ENCODE measurements at regions not wholly inside any gene's neighbourhood (a gene's known extent, or its start where the extent isn't known, plus 50 kb on each side); places are given as distances from the start of the nearest gene placed in this dataset.
"Not testable (repeated sequence)": the region's sequence is repeated elsewhere in the genome, so short reads cannot be mapped to it uniquely, and the experiment has no call there.

DNA sequence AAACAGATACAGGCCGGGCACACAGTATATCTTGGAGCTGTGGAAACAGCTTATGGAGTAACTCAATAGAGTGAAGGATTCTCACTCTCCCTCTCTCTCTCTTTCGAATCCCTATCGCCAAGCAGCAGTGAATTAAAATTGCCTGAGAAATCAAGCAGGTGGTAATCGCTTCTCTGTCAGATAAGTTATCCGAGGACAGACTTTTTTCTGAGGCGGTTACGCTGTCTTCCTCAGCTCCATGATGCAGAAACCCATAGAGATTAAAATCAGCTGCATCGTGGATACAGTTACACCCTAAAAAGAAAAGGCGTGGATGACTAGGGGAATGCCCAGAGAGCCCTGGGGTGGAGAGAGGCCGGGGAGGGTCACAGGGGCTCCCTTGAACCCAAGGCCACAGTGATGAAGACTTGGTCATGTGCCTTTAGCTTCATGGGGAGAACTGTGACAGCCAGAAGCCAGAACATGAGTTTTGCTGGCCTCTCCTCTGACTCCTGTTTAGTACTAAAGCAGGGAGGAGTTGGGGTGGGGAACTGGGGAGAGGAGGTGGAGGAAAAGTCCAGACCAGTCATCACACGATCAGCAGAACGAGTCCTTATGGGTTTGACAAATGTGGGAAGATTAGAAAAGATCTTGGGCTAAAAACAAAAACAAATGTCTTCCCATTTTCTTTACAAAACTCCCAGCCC lies 138.8 kb upstream of the JARID2 start:
- DNase-seq (ENCODE audit: low read depth) = no peak
- TF ChIP-seq, protein P1, sequence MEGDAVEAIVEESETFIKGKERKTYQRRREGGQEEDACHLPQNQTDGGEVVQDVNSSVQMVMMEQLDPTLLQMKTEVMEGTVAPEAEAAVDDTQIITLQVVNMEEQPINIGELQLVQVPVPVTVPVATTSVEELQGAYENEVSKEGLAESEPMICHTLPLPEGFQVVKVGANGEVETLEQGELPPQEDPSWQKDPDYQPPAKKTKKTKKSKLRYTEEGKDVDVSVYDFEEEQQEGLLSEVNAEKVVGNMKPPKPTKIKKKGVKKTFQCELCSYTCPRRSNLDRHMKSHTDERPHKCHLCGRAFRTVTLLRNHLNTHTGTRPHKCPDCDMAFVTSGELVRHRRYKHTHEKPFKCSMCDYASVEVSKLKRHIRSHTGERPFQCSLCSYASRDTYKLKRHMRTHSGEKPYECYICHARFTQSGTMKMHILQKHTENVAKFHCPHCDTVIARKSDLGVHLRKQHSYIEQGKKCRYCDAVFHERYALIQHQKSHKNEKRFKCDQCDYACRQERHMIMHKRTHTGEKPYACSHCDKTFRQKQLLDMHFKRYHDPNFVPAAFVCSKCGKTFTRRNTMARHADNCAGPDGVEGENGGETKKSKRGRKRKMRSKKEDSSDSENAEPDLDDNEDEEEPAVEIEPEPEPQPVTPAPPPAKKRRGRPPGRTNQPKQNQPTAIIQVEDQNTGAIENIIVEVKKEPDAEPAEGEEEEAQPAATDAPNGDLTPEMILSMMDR (IDR thresholded peaks at IDR 0.05; ENCODE audit: low read depth, low read length, missing control alignments) = no peak
- H3K4me3 ChIP-seq (ENCODE audit: low read depth, low read length) = no peak overlapping the region
- in situ Hi-C loops (cut with HindIII; ENCODE audit: low sequenced_read_pairs) = no loop called here

DNA sequence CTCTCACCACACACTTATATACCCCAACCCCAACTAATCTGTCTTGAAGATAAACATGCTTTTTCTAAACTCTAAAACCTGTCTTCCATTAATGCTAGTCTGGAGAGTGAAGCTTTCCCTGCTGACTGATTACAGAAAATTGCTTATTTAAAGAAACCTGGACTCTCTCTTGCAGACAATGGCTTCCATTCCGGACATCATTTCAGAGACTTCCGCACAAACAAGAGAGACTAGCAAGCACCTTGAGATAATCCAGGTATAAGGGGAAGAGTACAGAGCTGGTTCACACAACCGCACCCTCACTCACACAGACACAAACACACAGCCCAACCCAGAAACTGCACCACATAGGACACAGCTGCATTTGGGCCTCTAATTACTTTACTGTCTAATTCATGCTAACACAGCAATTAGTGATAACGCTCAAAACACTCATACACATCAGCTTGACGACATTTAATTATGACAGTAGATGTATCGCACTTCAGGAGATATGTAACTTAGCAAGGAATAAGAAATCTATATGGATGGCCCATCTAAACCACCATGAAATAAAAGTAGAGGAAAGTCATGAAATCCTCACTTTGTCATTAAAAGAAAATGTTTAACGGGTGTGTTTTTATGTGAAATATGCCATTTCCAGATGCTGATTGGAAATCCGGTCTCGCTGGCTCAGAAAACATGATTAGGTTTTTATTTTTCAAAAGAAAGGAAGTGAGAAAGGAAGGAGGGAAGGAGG lies 138.1 kb upstream of the JARID2 start:
- no peak overlapping the region for H3K4me3 ChIP-seq (ENCODE audit: low read depth, low read length)
- in situ Hi-C loops (cut with HindIII; ENCODE audit: low sequenced_read_pairs) = no loop called here
- TF ChIP-seq, protein P1 (IDR thresholded peaks at IDR 0.05; ENCODE audit: low read depth, low read length, missing control alignments) = no peak
- DNase-seq (ENCODE audit: low read depth) = no peak

DNA sequence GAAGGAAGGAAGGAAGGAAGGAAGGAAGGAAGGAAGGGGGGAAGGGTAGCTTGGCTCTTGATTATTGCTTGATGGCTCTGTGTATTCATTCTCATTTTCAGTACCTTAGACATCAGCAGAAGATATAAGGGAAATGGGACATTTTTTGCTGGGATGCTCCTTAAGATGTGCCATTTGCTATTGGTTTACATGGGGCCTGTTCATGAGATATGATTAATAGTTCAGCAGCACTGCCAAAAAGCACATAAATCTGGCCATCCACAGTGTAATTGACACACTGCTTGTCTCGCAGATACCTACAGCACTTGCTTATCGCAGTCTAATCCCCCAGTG lies 137.5 kb upstream of the JARID2 start:
- TF ChIP-seq, protein P1 (IDR thresholded peaks at IDR 0.05; ENCODE audit: low read depth, low read length, missing control alignments) = no peak
- in situ Hi-C loops (cut with HindIII; ENCODE audit: low sequenced_read_pairs) = no loop called here
- H3K4me3 ChIP-seq (ENCODE audit: low read depth, low read length) = no peak overlapping the region
- DNase-seq (ENCODE audit: low read depth) = no peak

DNA sequence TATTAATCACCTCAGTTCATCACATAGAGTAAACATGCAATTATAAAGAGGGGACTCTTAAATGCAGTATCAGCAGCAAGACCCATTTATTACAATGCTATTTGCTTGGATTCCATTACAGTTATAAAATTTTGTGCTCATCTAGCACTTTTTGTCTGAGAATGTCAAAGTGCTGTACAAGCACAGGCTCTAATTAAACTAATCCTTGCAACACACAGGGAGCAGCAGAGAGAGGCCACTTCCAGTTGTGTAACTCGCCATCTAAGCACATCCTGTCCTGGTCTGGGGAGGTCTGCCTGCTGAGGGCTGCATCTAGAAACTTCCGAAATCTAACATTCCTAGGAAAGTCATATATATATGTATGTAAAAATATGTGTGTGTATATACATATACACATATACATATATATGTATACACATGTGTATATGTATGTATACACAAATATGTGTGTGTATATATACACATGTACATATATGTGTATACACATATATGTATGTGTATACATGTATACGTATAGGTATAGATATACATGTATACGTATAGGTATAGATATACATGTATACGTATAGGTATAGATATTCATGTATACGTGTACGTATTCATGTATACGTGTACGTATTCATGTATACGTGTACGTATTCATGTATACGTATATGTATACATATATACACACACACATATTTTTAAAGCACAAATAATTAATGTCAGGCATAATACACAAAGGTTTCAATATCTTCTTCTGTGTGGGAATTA lies 136.4 kb upstream of the JARID2 start:
- no peak for DNase-seq (ENCODE audit: low read depth)
- H3K4me3 ChIP-seq (ENCODE audit: low read depth, low read length) = no peak overlapping the region
- in situ Hi-C loops (cut with HindIII; ENCODE audit: low sequenced_read_pairs) = no loop called here
- TF ChIP-seq, protein P1 (IDR thresholded peaks at IDR 0.05; ENCODE audit: low read depth, low read length, missing control alignments) = no peak

DNA sequence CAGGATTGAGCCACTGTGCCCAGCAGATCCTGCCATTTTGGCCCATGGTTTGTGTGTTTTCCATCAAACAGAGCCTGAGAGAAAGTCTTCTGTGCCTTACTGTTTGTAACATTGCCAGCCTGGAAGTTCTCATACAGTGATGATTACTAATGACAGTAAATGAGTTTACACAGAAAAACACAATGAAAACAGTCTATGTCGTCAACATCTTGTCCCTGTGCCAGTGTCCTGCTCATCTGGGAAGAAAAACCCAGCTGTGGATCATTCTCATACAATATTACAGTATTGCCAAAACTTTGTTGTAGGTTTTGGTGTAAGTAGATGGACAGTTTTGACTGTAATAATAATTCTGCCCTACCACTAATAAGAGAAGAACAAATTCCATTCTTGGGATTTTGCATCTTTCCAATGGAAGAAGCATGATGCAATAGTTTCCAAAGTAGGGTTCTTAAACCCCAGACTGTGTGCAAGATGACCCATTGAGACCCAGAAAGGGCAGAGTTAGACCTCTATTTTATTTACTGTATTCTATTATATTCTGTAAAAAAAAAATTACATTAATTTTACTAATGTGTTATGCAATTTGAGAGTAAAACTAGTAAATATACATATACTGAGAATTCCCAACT lies 135.0 kb upstream of the JARID2 start:
- in situ Hi-C loops (cut with HindIII; ENCODE audit: low sequenced_read_pairs) = no loop called here
- H3K4me3 ChIP-seq (ENCODE audit: low read depth, low read length) = no peak overlapping the region
- DNase-seq (ENCODE audit: low read depth) = no peak
- TF ChIP-seq, protein P1 (IDR thresholded peaks at IDR 0.05; ENCODE audit: low read depth, low read length, missing control alignments) = no peak

DNA sequence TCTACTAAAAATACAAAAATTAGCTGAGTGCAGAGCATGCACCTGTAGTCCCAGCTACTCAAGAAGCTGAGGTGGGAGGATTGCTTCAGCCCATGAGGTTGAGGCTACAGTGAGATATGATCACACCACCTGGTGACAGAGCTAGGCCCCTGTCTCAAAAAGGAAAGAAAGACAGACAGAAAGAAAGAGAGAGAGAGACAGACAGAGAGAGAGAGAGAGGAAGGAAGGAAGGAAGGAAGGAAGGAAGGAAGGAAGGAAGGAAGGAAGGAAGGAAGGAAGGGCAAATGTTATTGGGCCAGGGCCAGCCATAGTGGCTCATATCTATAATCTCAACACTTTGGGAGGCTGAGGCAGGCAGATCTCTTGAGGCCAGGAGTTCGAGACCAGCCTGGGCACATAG lies 134.3 kb upstream of the JARID2 start:
- H3K4me3 ChIP-seq (ENCODE audit: low read depth, low read length); in situ Hi-C loops (cut with HindIII; ENCODE audit: low sequenced_read_pairs); DNase-seq (ENCODE audit: low read depth): not testable (repeated sequence)

Measured in astrocyte of the cerebellum (primary cell).